IMR-90 (cell line): ENCODE measurements at regions not wholly inside any gene's neighbourhood (a gene's known extent, or its start where the extent isn't known, plus 50 kb on each side); places are given as distances from the start of the nearest gene placed in this dataset.

Experiments
- CHD1 ChIP-seq: IDR thresholded peaks from 2 replicates; pipeline ENCODE4 v1.6.1; 2012; ENCODE audit warnings: low read depth, low read length, improper control_type of control experiment
- CTCF ChIP-seq: conservative IDR thresholded peaks from 2 replicates; pipeline ENCODE4 v1.5.1; 2012; ENCODE audit warnings: mild to moderate bottlenecking, low read depth, low read length, improper control_type of control experiment
- ELK1 ChIP-seq: fragments of 150-350 bp; IDR thresholded peaks from 2 replicates; pipeline ENCODE4 v1.6.1; 2016; ENCODE audit warnings: low read depth, mild to moderate bottlenecking, low read length, moderate library complexity, borderline replicate concordance
- MAZ ChIP-seq: IDR thresholded peaks from 2 replicates; pipeline ENCODE4 v1.6.1; 2012; ENCODE audit warnings: low read depth, mild to moderate bottlenecking, low read length, improper control_type of control experiment, moderate library complexity, borderline replicate concordance
- MXI1 ChIP-seq: IDR thresholded peaks from 2 replicates; pipeline ENCODE4 v1.6.1; 2012; ENCODE audit warnings: low read depth, mild to moderate bottlenecking, low read length, moderate library complexity, borderline replicate concordance
- POLR2A ChIP-seq: IDR thresholded peaks from 2 replicates; pipeline ENCODE4 v1.6.1; 2012; ENCODE audit warnings: mild to moderate bottlenecking, low read depth, low read length
- RCOR1 ChIP-seq: IDR thresholded peaks from 2 replicates; pipeline ENCODE4 v1.6.1; 2012; ENCODE audit warnings: mild to moderate bottlenecking, low read length, improper control_type of control experiment; ENCODE audit not compliant: insufficient replicate concordance
- RFX5 ChIP-seq: IDR thresholded peaks from 2 replicates; pipeline ENCODE4 v1.8.0; 2012; ENCODE audit warnings: low read depth, mild to moderate bottlenecking, low read length, moderate library complexity
- SMC3 ChIP-seq: fragments of 150-350 bp; IDR thresholded peaks from 2 replicates; pipeline ENCODE4 v1.6.1; 2016; ENCODE audit warnings: low read depth, mild to moderate bottlenecking, antibody characterized with exemption, low read length, moderate library complexity
- USF2 ChIP-seq: fragments of 150-350 bp; IDR thresholded peaks from 2 replicates; pipeline ENCODE4 v1.6.1; 2017; ENCODE audit warnings: mild to moderate bottlenecking, antibody characterized with exemption, low read length, low read depth

DNA sequence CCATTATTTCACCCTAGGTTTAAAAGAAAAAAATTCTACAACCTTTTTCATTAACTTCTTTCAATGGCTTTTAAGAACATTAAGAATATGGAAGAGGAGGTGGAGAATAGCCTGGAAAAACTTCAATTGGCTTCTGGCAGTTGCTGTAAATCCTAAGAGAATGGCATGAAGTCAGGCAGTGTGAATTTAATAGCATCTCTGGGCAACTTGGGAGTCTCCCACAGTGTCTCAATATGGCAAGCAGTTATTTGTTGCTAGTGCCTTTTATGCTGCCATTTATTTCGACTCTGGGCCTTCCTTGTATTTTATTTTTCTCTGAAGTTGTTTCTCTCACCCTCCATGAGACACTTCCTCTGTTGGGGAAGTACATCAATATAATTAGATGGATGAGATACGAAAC, 322.1 kb downstream of the CBLL2 start:
- TF ChIP-seq CTCF (no peak), POLR2A (no peak), USF2 (no peak), RFX5 (no peak), RCOR1 (no peak), MAZ (no peak), SMC3 (no peak), ELK1 (no peak), MXI1 (no peak), CHD1 (no peak)
